ENCODE measurements at regions not wholly inside any gene's neighbourhood (a gene's known extent, or its start where the extent isn't known, plus 50 kb on each side); places are given as distances from the start of the nearest gene placed in this dataset.

DNA sequence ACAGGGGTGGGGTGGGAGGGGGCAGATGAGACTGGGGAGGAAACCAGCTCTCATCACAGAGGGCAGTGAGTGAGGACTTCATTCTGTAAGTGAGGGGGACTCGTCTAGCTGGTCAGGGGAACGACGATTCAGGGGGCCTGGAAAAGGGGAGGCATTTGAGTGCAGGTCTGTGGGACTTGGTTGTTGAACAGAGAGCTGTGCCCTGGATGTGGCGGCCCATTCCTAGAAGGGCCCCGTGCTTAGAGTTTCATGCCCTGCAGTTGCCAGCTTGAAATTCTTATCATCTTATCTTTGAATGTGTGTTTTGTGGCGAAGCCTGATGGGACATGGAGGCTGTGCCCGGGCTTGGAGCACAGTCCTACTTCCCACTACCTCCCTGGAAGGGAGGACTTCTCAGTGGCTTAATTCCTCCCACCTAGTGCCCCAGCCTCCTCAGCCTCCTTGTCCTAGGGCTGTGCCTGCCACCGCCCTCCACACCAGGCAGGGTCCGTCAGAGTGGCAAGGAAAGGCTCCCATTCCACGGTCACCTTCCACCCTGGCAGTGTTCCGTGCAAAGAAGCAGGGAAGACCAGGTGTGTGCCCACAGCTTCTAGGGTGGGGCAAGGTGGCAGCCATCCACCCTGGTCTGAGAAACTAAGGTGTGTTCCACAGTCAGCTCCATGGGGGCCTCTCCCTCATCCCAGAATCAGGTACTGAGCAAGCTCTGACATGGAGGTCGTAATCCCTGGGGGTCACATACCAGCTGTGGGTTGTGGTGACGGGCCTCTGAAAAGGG lies 59.7 kb upstream of the LMO1 start:
- no peak for DNase-seq (ENCODE audit: low read depth)

DNA sequence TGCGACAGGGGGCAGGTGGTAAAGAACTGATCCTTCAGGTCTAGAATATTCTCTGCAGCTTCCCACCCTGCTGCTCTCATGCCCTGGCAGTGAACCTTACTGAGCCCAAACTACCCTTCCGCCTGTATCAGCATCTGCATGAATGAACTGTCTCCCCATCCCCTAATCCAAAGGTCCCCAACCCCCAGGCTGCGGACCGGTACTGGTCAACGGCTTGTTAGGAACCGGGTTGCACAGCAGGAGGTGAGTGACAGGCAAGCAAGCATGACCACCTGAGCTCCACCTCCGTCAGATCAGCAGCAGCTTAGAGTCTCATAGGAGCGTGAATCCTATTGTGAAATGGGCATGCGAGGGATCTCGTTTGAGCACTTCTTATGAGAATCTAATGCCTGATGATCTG lies 58.2 kb upstream of the LMO1 start:
- no peak for DNase-seq (ENCODE audit: low read depth)

DNA sequence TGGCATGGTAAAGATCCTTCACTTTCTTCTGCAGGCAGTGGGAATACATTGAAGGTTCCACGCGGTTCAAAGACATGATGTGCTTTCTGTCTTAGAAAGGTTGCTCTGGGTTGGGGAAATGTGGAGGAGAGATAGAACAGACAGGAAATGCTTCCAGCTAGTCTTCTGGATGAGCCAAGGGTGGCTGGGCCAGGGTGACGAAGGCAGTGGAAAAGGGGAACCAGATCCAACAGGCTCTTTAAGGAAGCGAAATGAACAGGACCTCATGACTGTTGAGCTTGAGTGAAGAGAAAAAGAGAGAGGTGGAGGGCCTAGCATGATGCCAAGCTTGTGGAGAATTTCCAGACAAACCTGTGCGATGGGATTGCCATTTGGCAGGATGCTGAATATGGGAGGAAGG lies 56.4 kb upstream of the LMO1 start:
- DNase-seq (ENCODE audit: low read depth), result no peak

DNA sequence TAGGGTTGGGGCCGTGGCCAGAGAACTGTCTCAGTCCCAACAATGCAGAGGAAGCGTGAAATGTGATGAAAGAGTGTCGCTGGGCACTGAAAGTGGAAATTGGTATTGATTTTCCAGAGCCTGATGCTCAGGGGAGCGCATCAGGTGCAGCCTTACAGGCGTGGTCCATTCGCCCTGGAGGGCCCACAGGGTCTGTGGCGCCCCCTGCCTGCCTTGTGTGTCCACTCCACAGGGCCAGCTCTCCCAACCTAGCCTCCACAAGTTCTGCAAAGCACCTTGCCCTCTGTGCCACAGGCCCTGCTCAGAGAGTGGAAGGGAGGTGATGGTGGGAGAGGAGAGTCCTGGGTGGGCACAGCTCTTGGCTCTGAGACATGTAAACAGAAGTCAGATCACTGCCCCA lies 54.9 kb upstream of the LMO1 start:
- DNase-seq (ENCODE audit: low read depth), result no peak

DNA sequence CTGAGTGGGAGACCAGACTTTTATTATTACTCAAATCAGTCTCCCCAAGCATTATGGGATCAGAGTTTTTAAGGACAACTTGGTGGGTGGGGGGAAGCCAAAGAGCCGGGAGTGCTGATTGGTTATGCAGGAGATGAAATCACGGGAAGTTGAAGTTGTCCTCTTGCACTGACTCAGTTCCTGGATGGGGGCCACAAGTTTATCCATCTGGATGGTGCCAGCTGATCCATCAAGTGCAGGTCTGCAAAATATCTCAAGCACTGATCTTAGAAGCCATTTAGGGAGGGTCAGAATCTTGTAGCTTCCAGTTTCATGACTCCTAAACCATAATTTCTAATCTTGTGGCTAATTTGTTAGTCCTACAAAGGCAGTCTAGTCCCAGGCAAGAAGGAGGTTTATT lies 53.5 kb upstream of the LMO1 start:
- DNase-seq (ENCODE audit: low read depth), result no peak

DNA sequence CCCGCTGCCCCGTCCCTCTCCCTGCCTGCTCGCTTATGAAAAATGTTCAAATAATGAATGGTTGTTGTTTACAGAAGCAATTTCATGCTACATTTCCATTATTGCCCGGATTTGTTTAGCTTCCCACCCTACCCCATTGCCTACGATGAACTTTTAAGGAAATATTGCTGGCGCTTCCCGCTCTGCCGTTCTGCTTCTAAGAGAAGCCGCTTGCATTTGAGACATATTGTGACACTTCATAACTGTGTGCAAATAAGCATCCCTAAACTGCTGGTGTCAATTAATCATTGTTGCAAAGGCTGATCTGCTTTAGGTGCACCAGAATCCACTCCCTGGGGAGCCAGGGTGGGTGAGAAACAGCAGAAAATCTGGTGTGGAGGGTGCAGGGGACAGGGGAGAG lies 52.3 kb upstream of the LMO1 start:
- DNase-seq (ENCODE audit: low read depth), result no peak

DNA sequence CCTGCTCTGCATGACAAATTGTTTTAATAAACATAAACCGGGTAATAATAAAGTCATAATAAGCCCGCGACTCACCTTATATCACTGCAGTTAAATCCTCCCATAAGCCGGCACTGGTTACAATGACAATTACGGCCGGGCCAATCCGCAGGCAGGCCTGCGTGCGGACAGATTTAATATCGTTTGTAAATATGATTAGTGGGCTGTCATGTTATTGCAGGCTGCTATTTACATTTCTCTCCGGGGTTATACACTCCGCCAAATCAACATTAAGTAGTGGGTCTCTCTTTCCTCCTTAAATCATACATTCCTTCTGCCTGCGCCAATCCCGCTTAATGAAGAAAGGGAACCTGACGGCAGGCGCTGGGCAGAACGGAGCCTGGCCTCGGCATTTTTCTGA lies 51.8 kb upstream of the LMO1 start:
- no peak for DNase-seq (ENCODE audit: low read depth)

DNA sequence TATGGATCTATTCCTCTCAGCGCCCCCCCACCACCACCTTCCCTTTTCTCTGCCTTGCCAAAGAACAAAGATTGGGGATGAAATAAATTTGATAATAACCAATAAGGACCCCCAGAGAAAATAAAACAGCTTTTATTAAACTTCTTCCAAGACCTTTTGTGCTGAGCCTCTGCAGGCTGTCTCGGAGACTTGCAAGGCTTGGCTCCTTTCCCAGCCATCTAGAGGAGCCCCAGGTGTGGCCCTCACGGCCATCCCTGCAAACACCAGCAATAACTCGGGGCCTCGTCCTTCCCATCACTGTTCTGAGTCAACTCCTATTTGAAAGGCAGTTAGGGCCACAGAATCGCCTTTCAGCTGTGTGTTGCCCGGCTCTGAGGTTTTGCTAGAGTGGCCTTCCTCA lies 51.2 kb upstream of the LMO1 start:
- DNase-seq (ENCODE audit: low read depth), result no peak

DNA sequence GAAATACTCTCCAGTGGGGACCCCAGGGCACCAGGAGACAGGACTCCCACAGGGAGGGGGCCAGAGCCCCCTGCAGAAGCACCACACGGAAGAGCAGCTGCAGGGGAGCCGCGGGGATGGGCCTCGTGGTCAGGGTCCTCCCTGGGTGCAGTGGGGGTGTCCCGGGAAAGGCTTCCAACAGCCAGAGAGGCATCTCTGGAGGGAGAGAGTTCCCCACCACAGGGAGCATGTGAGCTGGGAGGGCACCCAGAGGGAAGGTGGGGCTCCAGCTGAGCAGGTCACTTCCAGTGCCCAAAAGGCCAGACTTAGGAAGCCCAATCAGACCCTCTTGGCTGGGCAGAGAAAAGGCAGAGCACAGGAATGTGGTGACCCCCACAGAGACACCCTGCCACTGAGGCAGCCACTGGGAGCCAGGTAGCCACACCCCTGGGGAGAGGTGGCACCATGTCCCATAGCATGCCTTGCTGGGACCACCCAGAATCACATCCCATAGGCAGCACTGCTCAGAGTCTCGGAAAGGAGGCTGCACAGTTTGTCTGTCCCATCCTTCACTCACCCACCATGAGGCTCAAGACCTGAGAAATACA lies 49.9 kb upstream of the LMO1 start:
- DNase-seq (ENCODE audit: low read depth), result no peak

Measured in LHCN-M2 (cell line).